Renal pelvis (tissue), 1 donor: ENCODE measurements at regions not wholly inside any gene's neighbourhood (a gene's known extent, or its start where the extent isn't known, plus 50 kb on each side); places are given as distances from the start of the nearest gene placed in this dataset.

Experiments used
- DNase-seq: peaks from one replicate; pipeline ENCODE4 v3.0.0-alpha.2; 2013

- DNase-seq, result no peak
Measured at GRCh38 chr10:88023676-88024075, 160.3 kb downstream of the PTEN start.

- DNase-seq, result no peak
Measured at GRCh38 chr10:88026031-88026430, 162.6 kb downstream of the PTEN start.

- no peak for DNase-seq
Measured at GRCh38 chr10:88027570-88027969, 164.1 kb downstream of the PTEN start.

GRCh38 chr10:88028072-88028471 lies 164.6 kb downstream of the PTEN start:
- no peak for DNase-seq

GRCh38 chr10:88028654-88029053 lies 165.2 kb downstream of the PTEN start:
- DNase-seq, result no peak

- DNase-seq, result no peak
Measured at GRCh38 chr10:88032566-88032965, 169.1 kb downstream of the PTEN start.

- DNase-seq, result no peak
Measured at GRCh38 chr10:88033385-88033784, 170.0 kb downstream of the PTEN start.

- no peak for DNase-seq
Measured at GRCh38 chr10:88033793-88034192, 170.4 kb downstream of the PTEN start.

- DNase-seq, result no peak
Measured at GRCh38 chr10:88036126-88036525, 172.7 kb downstream of the PTEN start.

GRCh38 chr10:88037623-88038022 lies 174.2 kb downstream of the PTEN start:
- no peak for DNase-seq

- DNase-seq, result no peak
Measured at GRCh38 chr10:88038268-88038667, 174.8 kb downstream of the PTEN start.

- DNase-seq, result no peak
Measured at GRCh38 chr10:88039496-88040200, 176.2 kb downstream of the PTEN start.

GRCh38 chr10:88041243-88042159 lies 178.1 kb downstream of the PTEN start:
- DNase-seq, result no peak

- no peak for DNase-seq
Measured at GRCh38 chr10:88042160-88043100, 179.0 kb downstream of the PTEN start.

GRCh38 chr10:88045096-88045495 lies 181.7 kb downstream of the PTEN start:
- DNase-seq, result no peak

- peak; percentile 40 for DNase-seq
Measured at GRCh38 chr10:88045656-88046415, 182.4 kb downstream of the PTEN start.

GRCh38 chr10:88047579-88047978 lies 184.2 kb downstream of the PTEN start:
- DNase-seq, result no peak

- no peak for DNase-seq
Measured at GRCh38 chr10:88048312-88048711, 184.9 kb downstream of the PTEN start.

- DNase-seq, result no peak
Measured at GRCh38 chr10:88049204-88049603, 185.8 kb downstream of the PTEN start.

- DNase-seq, result no peak
Measured at GRCh38 chr10:88057720-88058119, 194.3 kb downstream of the PTEN start.

GRCh38 chr10:88058750-88059149 lies 195.3 kb downstream of the PTEN start:
- DNase-seq, result no peak
